NCI-H2171 treated with DMSO at 0.1 percent for 48 hours (cell line): ENCODE measurements at regions not wholly inside any gene's neighbourhood (a gene's known extent, or its start where the extent isn't known, plus 50 kb on each side); places are given as distances from the start of the nearest gene placed in this dataset.
"Not testable (repeated sequence)": the region's sequence is repeated elsewhere in the genome, so short reads cannot be mapped to it uniquely, and the experiment has no call there.

Source experiments
- DNase-seq: peaks from one replicate; lab custom pipeline; 2025; lab: John Stamatoyannopoulos, UW

DNA sequence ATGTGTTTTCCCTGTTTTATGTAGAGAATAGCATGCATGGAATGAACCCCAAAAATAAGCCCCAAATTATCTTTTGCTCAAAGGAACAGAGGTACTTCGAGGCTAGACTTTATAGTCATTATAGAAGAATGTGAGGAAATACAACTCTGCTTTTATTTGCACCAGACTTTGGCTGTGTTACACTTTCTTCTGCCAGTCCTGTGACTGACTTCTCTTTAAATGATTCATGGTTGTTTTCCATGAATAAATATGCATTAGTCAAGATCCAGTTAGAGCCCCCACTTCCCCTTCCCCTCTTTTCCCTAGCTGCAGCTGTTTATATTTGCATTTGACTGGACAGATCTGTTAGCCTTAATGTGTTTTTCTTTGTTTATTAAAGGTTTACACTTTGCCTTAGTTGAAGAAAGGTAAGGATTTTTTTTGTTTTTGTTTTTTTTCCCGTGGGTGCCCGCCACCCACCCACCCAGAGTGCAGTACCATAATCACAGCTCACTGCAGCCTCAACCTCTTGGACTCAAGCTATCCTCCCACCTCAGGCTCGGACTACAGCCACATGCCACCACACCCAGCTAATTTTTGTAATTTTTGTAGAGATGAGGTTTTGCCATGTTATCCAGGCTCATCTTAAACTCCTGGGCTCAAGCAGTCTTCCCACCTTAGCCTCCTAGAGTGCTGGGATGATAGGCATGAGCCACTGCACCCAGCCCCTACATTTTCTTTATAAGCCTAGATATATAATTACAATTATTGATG lies 152.6 kb downstream of the CYB561 start:
- DNase-seq = no peak

DNA sequence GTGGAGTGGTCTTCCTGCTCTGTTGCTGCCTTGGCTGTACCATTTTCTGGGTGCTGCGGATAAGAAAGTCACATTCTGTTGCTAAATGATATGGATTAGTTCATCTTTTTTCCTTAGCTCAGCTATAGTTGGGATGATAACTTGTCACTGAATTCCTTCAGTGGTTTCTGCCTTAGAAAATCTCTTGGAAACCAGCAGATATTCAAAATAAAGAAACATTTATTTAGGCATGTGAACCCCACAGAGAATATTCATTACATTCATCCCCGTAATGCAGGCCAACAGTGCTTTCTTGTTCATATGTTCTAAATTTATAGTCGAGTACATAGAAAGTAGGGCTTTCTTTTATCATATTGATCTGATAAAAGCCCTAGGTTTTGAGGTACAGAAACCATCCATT lies 151.3 kb downstream of the CYB561 start:
- DNase-seq = no peak

- no peak for DNase-seq
Measured at GRCh38 chr17:63295288-63295687, 150.8 kb downstream of the CYB561 start.

DNA sequence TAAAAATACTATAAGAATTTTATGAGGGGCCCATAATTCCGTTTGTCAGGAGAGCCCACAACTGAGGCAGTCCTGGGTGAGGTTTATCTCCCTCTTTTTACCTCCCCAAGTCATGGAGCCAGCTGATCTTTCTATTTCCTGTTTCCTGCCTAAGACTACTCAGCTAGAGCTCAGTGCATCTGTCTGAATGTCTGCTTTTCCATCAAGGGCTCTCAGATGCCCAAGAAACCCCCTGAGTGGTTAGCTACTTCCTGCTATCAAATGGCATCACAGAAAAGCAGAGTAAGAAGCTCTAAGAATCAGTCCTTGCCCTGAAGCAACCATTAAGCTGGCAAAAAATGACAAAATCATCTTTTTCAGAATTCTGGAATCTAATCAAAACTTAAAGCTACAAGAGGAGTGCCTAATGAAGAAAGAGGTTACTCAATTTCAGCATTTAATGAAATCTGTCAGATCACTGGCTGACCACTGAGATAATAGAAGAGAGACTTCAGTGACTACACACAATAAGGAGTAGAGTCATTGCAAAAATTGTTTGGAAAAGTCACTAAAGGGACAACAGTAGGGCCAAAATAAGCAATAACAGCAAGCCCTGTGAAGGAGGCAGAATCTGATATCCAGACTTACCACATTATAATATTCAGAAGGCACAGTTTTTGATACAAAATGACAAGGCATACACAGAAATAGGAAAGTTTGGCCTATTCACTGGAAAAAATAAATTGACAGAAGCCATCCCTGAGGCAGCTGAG lies 150.1 kb downstream of the CYB561 start:
- DNase-seq = no peak

DNA sequence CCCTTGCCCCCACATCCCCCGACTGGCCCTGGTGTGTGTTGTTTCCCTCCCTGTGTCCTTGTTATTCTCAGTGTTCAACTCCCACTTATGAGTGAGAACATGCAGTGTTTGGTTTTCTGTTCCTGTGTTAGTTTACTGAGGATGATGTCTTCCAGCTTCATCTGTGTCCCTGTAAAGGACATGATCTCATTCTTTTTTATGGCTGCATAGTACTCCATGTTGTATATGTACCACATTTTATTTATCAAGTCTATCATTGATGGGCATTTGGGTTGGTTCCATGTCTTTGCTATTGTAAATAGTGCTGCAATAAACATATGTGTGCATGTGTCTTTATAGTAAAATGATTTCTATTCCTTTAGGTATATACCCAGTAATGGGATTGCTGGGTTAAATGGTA lies 147.2 kb downstream of the CYB561 start:
- DNase-seq = not testable (repeated sequence)

- no peak for DNase-seq
Measured at GRCh38 chr17:63304704-63305261, 141.3 kb downstream of the CYB561 start.

- no peak for DNase-seq
Measured at GRCh38 chr17:63305857-63306256, 140.2 kb downstream of the CYB561 start.

DNA sequence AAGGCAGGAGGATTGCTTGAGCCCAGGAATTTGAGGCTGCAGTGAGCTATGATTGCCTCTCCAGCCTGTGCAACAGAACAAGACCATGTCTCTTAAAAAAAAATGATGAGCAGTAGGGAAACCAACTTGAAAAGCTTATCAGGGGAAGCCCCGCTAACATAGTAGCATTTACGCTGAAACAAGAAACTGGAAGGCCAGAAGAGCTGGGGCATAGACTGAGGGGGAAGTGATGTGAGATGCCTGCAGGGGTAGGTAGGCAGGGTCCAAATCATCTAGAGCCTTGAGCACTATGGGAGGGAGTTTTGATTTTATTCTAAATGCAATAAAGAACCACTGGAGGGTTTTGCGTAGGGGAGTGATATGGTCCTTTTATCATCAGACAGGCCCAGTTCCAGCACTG lies 139.3 kb downstream of the CYB561 start:
- no peak for DNase-seq

DNA sequence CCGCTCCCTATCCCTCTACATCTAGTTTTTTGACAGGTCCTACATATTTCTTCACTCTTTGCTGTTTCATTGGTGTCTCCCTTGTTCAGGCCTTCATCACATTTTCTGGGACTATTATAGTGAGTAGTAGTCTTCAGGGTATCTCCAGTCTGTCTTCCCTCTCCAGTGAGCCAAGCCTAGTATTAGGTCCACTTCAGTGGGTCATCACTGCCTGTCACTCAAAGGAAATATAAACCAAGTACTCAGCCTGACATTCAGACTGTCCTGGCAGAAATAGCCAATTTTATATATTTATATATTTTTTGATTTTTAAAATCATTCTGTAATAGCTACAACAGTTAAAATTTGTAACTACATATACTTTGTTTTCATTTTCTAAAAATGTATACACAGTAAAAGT lies 137.8 kb downstream of the CYB561 start:
- DNase-seq = no peak

DNA sequence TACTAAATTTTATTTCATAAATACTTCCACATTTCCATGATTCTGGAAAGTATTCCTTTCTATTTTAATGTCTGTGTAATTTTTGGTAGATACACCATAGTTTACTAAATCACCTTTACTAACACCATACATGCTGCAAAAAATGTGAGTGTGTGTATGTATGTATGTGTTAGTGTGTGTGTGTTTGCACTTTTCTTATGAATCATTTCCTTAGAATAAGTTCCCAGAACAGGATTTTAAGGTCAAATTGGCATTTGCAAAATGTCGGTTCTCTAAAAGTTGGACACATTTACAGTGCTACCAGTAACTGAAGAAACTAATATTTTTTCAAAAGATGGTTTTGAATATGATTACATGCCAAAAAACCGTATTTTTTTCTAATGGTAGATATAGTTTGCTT lies 137.1 kb downstream of the CYB561 start:
- no peak for DNase-seq

DNA sequence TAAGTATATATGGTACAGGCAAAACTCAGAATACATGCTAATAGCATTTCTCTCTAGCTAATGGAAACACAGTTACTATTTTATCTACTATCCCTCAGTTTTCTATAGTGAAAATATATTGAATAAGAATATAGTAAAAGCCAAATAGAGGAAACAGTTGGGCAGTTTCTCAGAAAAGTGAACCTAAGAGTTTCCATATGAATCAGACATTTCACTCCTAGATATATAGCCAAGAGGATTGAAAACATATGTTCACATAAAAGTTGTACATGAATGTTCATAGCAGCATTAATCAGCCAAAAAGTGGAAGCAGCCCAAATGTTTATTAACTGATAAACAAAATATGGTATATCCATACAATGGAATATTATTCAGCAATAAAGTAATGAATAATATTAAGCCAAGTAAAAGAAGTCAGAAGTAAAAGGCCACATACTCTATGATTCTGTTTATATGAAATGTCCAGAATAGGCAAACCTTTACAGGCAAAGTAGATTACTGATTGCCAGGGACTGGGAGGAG lies 134.6 kb downstream of the CYB561 start:
- DNase-seq = no peak

- DNase-seq = no peak
Measured at GRCh38 chr17:63314761-63315160, 131.3 kb downstream of the CYB561 start.

DNA sequence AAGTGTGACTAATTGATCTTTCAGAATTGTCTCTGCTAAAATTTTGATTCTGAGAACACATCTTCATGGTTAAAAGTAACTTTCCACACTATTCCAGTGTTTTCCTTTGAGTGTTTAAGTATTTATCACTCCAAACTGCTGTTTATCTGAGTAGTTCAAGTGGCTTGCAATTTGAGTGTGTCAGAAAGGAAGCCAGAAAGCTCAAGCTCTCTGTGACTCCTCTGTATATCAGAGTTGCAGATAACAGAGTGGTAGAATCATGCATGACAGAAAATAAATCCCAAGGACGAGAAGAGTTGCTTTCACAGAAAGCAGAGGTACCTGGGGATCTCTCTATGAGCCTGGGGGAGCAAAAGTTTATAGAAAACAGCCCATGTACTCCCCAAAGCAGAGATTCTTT lies 130.0 kb downstream of the CYB561 start:
- no peak for DNase-seq

DNA sequence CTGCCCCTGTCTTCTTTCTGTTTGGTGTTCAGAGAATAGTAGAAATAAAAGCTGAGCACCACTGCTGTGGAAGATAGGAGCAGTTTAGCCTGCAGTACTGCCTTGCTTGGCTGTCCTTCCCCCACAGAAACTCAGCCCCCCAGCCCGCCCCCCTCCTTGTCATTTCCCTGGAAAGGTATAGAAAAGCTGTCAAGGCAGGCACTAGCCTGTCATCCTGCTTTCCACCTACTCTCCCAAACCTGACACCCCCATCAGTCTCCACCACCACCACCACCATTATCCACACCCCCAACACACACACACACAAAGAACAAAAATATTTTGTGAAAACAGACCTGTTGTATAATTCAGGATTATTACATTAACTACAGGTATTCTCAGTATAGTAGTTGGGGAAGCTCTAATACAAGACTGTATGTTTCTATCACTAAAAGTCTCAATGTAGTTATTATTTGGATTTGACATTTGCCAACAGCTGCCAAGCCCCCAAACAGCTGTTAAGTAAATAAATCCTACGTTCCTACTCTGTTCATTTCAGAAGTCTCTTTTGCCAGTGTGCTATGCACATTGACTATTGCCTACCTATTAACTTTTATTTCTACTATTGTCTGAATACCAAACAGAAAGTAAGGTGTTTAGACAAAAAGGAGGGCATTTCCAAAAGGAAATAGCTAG lies 128.8 kb downstream of the CYB561 start:
- no peak for DNase-seq

GRCh38 chr17:63325808-63326207 lies 120.3 kb downstream of the CYB561 start:
- DNase-seq = no peak

GRCh38 chr17:63329876-63330275 lies 116.2 kb downstream of the CYB561 start:
- DNase-seq = no peak

- DNase-seq = no peak
Measured at GRCh38 chr17:63331301-63332061, 114.6 kb downstream of the CYB561 start.

DNA sequence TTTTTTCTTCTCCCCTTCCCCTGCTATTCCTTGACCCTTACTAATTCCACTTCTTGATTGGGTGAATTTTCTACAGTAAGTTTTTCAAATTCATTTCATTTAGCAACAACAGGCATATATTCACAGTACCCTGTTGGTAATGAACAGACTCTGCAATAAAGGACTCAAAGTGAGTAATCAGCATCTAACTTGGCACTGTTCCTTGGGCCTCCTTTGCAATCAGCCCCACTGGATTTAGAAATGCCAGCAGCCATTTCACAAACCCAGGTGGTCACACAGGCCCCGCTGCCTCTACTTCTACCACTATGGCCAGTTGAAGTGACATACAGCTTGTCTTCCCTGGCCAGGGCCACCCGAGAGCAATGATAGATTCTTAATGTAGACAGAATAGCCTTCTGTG lies 113.8 kb downstream of the CYB561 start:
- DNase-seq = no peak

DNA sequence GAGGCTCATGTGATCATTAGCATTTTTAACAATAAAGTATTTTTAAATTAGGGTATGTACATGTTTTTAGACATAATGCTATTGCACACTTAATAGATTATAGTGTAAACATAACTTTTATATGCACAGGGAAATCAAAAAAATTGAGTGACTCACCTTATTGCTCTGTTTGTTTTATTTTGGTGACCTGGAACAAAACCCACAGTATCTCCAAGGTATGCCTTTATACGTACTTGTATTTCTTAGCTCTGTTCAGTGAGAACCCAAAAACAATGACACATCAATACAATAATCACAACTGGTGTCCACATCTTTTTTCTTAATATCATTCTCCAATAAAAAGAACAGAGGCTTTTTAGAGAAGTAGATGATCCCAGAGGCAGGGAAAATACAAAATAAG lies 112.2 kb downstream of the CYB561 start:
- DNase-seq = no peak

DNA sequence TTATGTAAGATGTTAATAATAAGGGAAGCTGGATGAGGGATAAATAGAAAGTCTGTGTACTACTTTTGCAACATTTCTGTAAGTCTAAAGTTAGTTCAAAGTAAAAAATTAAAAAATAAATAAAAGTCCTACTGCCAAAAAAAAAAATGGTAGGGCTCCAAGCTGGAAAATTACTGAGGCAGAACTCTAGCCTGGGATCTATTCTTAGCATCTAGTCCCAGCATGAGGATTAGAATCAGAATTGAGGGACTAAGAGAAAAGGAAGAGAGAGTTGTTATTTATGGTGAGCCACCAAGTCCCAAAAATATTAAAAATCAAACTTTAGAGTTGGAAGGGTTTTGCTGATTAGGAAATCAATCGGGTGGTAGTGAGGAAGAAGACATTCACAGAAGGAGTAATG lies 110.3 kb downstream of the CYB561 start:
- DNase-seq = no peak

GRCh38 chr17:63337579-63337978 lies 108.5 kb downstream of the CYB561 start:
- no peak for DNase-seq

- no peak for DNase-seq
Measured at GRCh38 chr17:63338272-63338671, 107.8 kb downstream of the CYB561 start.
